WTC11 (cell line): ENCODE measurements at regions not wholly inside any gene's neighbourhood (a gene's known extent, or its start where the extent isn't known, plus 50 kb on each side); places are given as distances from the start of the nearest gene placed in this dataset.

Experiments used
- ATAC-seq: fragments of 200-7000 bp; cut with Tn5 transposase; 2 replicates; pipeline ENCODE4 v1.10.0; 2021; ENCODE audit warnings: mild to moderate bottlenecking, moderate library complexity
- CTCF ChIA-PET: fragments of 300-600 bp; sonication (Branson Sonifier 250); formaldehyde crosslinking; loops from one replicate; lab custom pipeline; 2021; ENCODE audit warnings: antibody characterized with exemption; lab: Charles Lee
- POLR2A ChIA-PET: fragments of 350-600 bp; sonication (Branson Sonifier 250); formaldehyde crosslinking; loops from one replicate; lab custom pipeline; 2021; ENCODE audit warnings: antibody characterized with exemption; lab: Charles Lee
- DNase-seq: peaks from one replicate; pipeline ENCODE4 v3.0.0; 2021; ENCODE audit warnings: low spot score
- H3K27ac Mint-ChIP-seq: 2 replicates; pipeline ENCODE4 v1.8.0; 2021; ENCODE audit warnings: mixed read lengths
- H3K27me3 Mint-ChIP-seq: 2 replicates; pipeline ENCODE4 v1.8.0; 2021; ENCODE audit warnings: low read depth, mild to moderate bottlenecking, moderate library complexity, mixed read lengths
- H3K36me3 Mint-ChIP-seq: 2 replicates; pipeline ENCODE4 v1.8.0; 2021; ENCODE audit warnings: mixed read lengths
- H3K4me1 Mint-ChIP-seq: 2 replicates; pipeline ENCODE4 v1.8.0; 2022; ENCODE audit warnings: mixed read lengths
- H3K4me3 Mint-ChIP-seq: 2 replicates; pipeline ENCODE4 v1.8.0; 2021; ENCODE audit warnings: mild to moderate bottlenecking, moderate library complexity, mixed read lengths
- H3K9me3 Mint-ChIP-seq: 2 replicates; pipeline ENCODE4 v1.8.0; 2021; ENCODE audit warnings: mixed read lengths
- CREM ChIP-seq: sonication (generic); formaldehyde crosslinking; IDR thresholded peaks from 2 replicates; pipeline ENCODE4 v1.8.1; 2022; ENCODE audit warnings: mild to moderate bottlenecking, missing genetic modification reagents, moderate library complexity
- ETV6 ChIP-seq: sonication (generic); formaldehyde crosslinking; IDR thresholded peaks from 2 replicates; pipeline ENCODE4 v1.8.1; 2022; ENCODE audit warnings: mild to moderate bottlenecking, missing genetic modification reagents
- FOXJ3 ChIP-seq: sonication (generic); formaldehyde crosslinking; IDR thresholded peaks from 2 replicates; pipeline ENCODE4 v1.9.0; 2021; ENCODE audit warnings: missing genetic modification reagents, mild to moderate bottlenecking, borderline replicate concordance
- GRHL2 ChIP-seq: fragments of 250-450 bp; sonication (Bioruptor Pico); IDR thresholded peaks from 2 replicates; pipeline ENCODE4 v1.8.0; 2022; ENCODE audit warnings: mild to moderate bottlenecking, moderate library complexity; ENCODE audit not compliant: insufficient replicate concordance, severe bottlenecking
- HMGA2 ChIP-seq: fragments of 250-450 bp; sonication (Bioruptor Pico); IDR thresholded peaks from 2 replicates; pipeline ENCODE4 v1.4.0; 2021; ENCODE audit warnings: mild to moderate bottlenecking, moderate library complexity
- NFYB ChIP-seq: sonication (generic); formaldehyde crosslinking; conservative IDR thresholded peaks from 2 replicates; pipeline ENCODE4 v1.8.0; 2022; ENCODE audit warnings: low read depth, missing genetic modification reagents
- NR1H2 ChIP-seq: sonication (generic); formaldehyde crosslinking; IDR thresholded peaks from 2 replicates; pipeline ENCODE4 v1.9.0; 2021; ENCODE audit warnings: mild to moderate bottlenecking, moderate library complexity, missing genetic modification reagents
- NR3C1 ChIP-seq: sonication (generic); formaldehyde crosslinking; conservative IDR thresholded peaks from 2 replicates; pipeline ENCODE4 v1.8.1; 2023; ENCODE audit warnings: low read depth, mild to moderate bottlenecking, missing genetic modification reagents
- PRRX2 ChIP-seq: fragments of 250-450 bp; sonication (Bioruptor Pico); IDR thresholded peaks from 2 replicates; pipeline ENCODE4 v1.8.0; 2021; ENCODE audit warnings: mild to moderate bottlenecking
- SMAD4 ChIP-seq: sonication (generic); formaldehyde crosslinking; IDR thresholded peaks from 2 replicates; pipeline ENCODE4 v1.8.0; 2022; ENCODE audit warnings: mild to moderate bottlenecking, missing genetic modification reagents
- SOX15 ChIP-seq: fragments of 250-450 bp; sonication (Bioruptor Pico); IDR thresholded peaks from 2 replicates; pipeline ENCODE4 v1.9.0; 2021; ENCODE audit warnings: mild to moderate bottlenecking
- TP53 ChIP-seq: sonication (generic); formaldehyde crosslinking; IDR thresholded peaks from 2 replicates; pipeline ENCODE4 v1.8.1; 2023; ENCODE audit warnings: mild to moderate bottlenecking, missing genetic modification reagents
- ZNF121 ChIP-seq: sonication (generic); formaldehyde crosslinking; IDR thresholded peaks from 2 replicates; pipeline ENCODE4 v1.8.0; 2023; ENCODE audit warnings: missing genetic modification reagents
- ZNF138 ChIP-seq: sonication (generic); formaldehyde crosslinking; conservative IDR thresholded peaks from 2 replicates; pipeline ENCODE4 v1.8.1; 2022; ENCODE audit warnings: mild to moderate bottlenecking, moderate library complexity, missing genetic modification reagents
- ZNF263 ChIP-seq: sonication (generic); formaldehyde crosslinking; IDR thresholded peaks from 2 replicates; pipeline ENCODE4 v1.8.1; 2022; ENCODE audit warnings: low read depth, mild to moderate bottlenecking, moderate library complexity, missing genetic modification reagents
- ZNF671 ChIP-seq: fragments of 250-450 bp; sonication (Bioruptor Pico); IDR thresholded peaks from 2 replicates; pipeline ENCODE4 v1.8.0; 2021; ENCODE audit warnings: mild to moderate bottlenecking
- TF ChIP-seq, protein P1 (sequence below): sonication (generic); formaldehyde crosslinking; IDR thresholded peaks from 2 replicates; pipeline ENCODE4 v1.8.1; 2023; ENCODE audit warnings: mild to moderate bottlenecking, missing genetic modification reagents
- TF ChIP-seq, protein P2 (sequence below): fragments of 250-450 bp; sonication (Bioruptor Pico); IDR thresholded peaks from 2 replicates; pipeline ENCODE4 v1.8.0; 2021; ENCODE audit warnings: mild to moderate bottlenecking
- TF ChIP-seq, protein P3 (sequence below): sonication (generic); formaldehyde crosslinking; IDR thresholded peaks from 2 replicates; pipeline ENCODE4 v1.8.1; 2022; ENCODE audit warnings: low read depth, mild to moderate bottlenecking, moderate library complexity, missing genetic modification reagents, borderline replicate concordance
- TF ChIP-seq, protein P4 (sequence below): sonication (generic); formaldehyde crosslinking; IDR thresholded peaks from 2 replicates; pipeline ENCODE4 v1.8.1; 2023; ENCODE audit warnings: mild to moderate bottlenecking, missing genetic modification reagents
- TF ChIP-seq, protein P5 (sequence below): sonication (generic); formaldehyde crosslinking; IDR thresholded peaks from 2 replicates; pipeline ENCODE4 v1.8.0; 2022; ENCODE audit warnings: missing genetic modification reagents
- TF ChIP-seq, protein P6 (sequence below): fragments of 250-450 bp; sonication (Bioruptor Pico); conservative IDR thresholded peaks from 2 replicates; pipeline ENCODE4 v1.9.0; 2021; ENCODE audit warnings: mild to moderate bottlenecking
- TF ChIP-seq, protein P7 (sequence below): sonication (generic); formaldehyde crosslinking; IDR thresholded peaks from 2 replicates; pipeline ENCODE4 v1.8.1; 2023; ENCODE audit warnings: mild to moderate bottlenecking, moderate library complexity, missing genetic modification reagents

DNA sequence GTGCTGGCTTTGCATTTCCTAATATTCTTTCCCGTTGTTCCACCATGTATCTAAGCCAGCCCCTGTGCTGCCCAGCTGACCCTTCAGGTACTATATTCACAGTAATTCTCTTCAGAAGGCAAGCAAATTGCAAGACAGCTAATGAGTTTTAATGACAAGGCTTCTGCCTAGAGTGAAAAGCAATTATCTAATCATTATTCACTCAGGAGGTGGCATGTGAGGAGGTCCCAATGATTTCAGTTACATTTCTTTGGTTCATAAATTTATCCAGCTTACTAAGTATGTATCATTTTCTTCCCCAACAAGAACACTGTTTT, 123.0 kb downstream of the RASGEF1B start:
- DNase-seq (no peak), ATAC-seq (no peak)
- POLR2A ChIA-PET = no interaction called here
- Mint-ChIP-seq H3K27ac (no peak overlapping the region), H3K4me3 (no peak overlapping the region), H3K27me3 (no peaks in the 10 kb centered on the region), H3K36me3 (no peaks in the 10 kb centered on the region), H3K4me1 (peaks cover 6% of the 10 kb centered on the region), H3K9me3 (no peaks in the 10 kb centered on the region)
- TF ChIP-seq ZNF121 (CRISPR knock-in tag) (no peak), NR1H2 (CRISPR knock-in tag) (no peak), ZNF138 (CRISPR knock-in tag) (no peak), CREM (CRISPR knock-in tag) (no peak), SMAD4 (CRISPR knock-in tag) (no peak)
- TF ChIP-seq, protein P1, sequence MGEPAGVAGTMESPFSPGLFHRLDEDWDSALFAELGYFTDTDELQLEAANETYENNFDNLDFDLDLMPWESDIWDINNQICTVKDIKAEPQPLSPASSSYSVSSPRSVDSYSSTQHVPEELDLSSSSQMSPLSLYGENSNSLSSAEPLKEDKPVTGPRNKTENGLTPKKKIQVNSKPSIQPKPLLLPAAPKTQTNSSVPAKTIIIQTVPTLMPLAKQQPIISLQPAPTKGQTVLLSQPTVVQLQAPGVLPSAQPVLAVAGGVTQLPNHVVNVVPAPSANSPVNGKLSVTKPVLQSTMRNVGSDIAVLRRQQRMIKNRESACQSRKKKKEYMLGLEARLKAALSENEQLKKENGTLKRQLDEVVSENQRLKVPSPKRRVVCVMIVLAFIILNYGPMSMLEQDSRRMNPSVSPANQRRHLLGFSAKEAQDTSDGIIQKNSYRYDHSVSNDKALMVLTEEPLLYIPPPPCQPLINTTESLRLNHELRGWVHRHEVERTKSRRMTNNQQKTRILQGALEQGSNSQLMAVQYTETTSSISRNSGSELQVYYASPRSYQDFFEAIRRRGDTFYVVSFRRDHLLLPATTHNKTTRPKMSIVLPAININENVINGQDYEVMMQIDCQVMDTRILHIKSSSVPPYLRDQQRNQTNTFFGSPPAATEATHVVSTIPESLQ (CRISPR knock-in tag) = no peak
- TF ChIP-seq, protein P2, sequence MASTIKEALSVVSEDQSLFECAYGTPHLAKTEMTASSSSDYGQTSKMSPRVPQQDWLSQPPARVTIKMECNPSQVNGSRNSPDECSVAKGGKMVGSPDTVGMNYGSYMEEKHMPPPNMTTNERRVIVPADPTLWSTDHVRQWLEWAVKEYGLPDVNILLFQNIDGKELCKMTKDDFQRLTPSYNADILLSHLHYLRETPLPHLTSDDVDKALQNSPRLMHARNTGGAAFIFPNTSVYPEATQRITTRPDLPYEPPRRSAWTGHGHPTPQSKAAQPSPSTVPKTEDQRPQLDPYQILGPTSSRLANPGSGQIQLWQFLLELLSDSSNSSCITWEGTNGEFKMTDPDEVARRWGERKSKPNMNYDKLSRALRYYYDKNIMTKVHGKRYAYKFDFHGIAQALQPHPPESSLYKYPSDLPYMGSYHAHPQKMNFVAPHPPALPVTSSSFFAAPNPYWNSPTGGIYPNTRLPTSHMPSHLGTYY = no peak
- CTCF ChIA-PET = no interaction called here

DNA sequence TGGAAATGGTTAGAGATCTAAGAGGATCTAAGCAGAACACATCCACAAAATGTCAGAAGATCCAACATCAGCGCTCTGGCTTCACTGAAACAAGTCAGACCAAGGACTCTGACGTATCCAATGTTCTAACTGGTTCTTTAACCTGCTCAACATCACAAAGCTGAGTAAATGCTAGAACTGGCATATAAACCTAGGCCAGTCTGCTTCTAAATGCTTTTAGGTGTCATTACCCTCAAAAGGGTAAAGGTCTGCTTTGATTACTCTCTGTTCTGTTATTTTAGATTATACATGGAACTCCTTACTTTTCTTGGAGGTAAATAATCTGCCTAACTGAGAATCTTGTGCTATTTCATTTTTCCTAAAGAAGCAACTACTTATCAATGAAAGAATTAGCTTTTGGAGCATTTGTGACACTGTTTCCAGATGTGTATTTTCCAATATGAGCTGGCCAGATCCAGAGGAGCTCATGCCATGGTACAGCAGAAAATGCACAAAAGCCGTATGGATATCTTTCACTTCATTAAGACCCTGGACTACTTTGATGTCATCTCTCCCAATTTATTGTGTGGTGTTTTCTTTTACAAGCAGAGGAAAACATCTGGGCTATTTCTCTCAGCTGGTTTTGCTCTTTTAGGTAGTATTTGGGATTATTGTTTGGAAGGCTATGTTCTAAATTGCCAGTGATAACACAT, 123.5 kb downstream of the RASGEF1B start:
- Mint-ChIP-seq H3K4me1 (peaks cover 6% of the 10 kb centered on the region), H3K4me3 (no peak overlapping the region), H3K36me3 (no peaks in the 10 kb centered on the region), H3K27ac (no peak overlapping the region), H3K27me3 (no peaks in the 10 kb centered on the region), H3K9me3 (no peaks in the 10 kb centered on the region)
- CTCF ChIA-PET = interaction anchor here (1.3 kb wide), 1 partner anchor 278 kb away, joined by 3 read pairs; no protein-coding TSS in a partner anchor
- ATAC-seq (no peak), DNase-seq (no peak)
- POLR2A ChIA-PET = no interaction called here
- TF ChIP-seq, protein P3, sequence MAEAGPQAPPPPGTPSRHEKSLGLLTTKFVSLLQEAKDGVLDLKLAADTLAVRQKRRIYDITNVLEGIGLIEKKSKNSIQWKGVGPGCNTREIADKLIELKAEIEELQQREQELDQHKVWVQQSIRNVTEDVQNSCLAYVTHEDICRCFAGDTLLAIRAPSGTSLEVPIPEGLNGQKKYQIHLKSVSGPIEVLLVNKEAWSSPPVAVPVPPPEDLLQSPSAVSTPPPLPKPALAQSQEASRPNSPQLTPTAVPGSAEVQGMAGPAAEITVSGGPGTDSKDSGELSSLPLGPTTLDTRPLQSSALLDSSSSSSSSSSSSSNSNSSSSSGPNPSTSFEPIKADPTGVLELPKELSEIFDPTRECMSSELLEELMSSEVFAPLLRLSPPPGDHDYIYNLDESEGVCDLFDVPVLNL (CRISPR knock-in tag) = no peak
- TF ChIP-seq, protein P4, sequence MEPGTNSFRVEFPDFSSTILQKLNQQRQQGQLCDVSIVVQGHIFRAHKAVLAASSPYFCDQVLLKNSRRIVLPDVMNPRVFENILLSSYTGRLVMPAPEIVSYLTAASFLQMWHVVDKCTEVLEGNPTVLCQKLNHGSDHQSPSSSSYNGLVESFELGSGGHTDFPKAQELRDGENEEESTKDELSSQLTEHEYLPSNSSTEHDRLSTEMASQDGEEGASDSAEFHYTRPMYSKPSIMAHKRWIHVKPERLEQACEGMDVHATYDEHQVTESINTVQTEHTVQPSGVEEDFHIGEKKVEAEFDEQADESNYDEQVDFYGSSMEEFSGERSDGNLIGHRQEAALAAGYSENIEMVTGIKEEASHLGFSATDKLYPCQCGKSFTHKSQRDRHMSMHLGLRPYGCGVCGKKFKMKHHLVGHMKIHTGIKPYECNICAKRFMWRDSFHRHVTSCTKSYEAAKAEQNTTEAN (CRISPR knock-in tag) = no peak
- TF ChIP-seq, protein P5, sequence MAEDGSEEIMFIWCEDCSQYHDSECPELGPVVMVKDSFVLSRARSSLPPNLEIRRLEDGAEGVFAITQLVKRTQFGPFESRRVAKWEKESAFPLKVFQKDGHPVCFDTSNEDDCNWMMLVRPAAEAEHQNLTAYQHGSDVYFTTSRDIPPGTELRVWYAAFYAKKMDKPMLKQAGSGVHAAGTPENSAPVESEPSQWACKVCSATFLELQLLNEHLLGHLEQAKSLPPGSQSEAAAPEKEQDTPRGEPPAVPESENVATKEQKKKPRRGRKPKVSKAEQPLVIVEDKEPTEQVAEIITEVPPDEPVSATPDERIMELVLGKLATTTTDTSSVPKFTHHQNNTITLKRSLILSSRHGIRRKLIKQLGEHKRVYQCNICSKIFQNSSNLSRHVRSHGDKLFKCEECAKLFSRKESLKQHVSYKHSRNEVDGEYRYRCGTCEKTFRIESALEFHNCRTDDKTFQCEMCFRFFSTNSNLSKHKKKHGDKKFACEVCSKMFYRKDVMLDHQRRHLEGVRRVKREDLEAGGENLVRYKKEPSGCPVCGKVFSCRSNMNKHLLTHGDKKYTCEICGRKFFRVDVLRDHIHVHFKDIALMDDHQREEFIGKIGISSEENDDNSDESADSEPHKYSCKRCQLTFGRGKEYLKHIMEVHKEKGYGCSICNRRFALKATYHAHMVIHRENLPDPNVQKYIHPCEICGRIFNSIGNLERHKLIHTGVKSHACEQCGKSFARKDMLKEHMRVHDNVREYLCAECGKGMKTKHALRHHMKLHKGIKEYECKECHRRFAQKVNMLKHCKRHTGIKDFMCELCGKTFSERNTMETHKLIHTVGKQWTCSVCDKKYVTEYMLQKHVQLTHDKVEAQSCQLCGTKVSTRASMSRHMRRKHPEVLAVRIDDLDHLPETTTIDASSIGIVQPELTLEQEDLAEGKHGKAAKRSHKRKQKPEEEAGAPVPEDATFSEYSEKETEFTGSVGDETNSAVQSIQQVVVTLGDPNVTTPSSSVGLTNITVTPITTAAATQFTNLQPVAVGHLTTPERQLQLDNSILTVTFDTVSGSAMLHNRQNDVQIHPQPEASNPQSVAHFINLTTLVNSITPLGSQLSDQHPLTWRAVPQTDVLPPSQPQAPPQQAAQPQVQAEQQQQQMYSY = no peak
- TF ChIP-seq SOX15 (CRISPR knock-in tag) = no peak
- TF ChIP-seq ZNF263 (CRISPR knock-in tag) = no peak
- TF ChIP-seq TP53 = no peak
- no peak for TF ChIP-seq ZNF671 (CRISPR knock-in tag)
- TF ChIP-seq ETV6 (CRISPR knock-in tag) = no peak
- TF ChIP-seq, protein P6, sequence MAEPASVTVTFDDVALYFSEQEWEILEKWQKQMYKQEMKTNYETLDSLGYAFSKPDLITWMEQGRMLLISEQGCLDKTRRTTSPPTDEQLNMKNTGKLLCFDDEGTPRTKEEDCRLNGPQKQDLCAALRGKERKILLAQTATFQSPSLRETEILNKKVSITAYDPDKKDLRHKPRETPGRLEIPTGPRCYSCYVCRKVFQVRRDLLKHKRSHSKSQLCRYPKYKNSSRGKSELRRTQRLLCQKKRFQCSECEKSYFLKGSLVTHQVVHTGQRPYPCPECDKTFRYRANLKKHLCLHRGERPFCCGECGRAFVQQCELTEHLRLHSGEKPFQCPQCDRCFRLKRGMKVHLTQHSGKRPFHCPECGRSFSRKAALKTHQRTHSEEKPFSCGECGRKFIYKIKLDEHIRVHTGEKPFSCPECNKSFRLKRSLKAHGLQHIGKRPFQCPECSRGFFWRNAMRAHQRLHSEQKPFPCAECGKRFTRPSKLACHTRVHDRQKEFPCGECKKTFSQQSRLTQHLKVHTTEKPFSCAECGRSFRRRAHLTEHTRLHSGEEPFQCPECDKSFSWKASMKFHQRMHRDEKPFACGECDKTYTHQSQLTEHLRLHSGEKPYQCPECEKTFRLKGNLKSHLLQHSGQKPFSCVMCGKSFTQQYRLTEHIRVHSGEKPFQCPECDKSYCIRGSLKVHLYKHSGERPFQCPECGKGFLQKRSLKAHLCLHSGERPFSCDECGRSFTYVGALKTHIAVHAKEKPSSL (CRISPR knock-in tag) = no peak
- TF ChIP-seq, protein P7, sequence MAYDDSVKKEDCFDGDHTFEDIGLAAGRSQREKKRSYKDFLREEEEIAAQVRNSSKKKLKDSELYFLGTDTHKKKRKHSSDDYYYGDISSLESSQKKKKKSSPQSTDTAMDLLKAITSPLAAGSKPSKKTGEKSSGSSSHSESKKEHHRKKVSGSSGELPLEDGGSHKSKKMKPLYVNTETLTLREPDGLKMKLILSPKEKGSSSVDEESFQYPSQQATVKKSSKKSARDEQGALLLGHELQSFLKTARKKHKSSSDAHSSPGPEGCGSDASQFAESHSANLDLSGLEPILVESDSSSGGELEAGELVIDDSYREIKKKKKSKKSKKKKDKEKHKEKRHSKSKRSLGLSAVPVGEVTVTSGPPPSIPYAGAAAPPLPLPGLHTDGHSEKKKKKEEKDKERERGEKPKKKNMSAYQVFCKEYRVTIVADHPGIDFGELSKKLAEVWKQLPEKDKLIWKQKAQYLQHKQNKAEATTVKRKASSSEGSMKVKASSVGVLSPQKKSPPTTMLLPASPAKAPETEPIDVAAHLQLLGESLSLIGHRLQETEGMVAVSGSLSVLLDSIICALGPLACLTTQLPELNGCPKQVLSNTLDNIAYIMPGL (CRISPR knock-in tag) = no peak
- no peak for TF ChIP-seq NR3C1 (CRISPR knock-in tag)
- TF ChIP-seq GRHL2 (CRISPR knock-in tag) = no peak
- no peak for TF ChIP-seq HMGA2 (CRISPR knock-in tag)
- TF ChIP-seq PRRX2 (CRISPR knock-in tag) = no peak
- TF ChIP-seq NFYB (CRISPR knock-in tag) = no peak
- no peak for TF ChIP-seq FOXJ3
